ENCODE measurements at regions not wholly inside any gene's neighbourhood (a gene's known extent, or its start where the extent isn't known, plus 50 kb on each side); places are given as distances from the start of the nearest gene placed in this dataset.

- TF ChIP-seq POLR2AphosphoS5 (IDR thresholded peaks at IDR 0.05; ENCODE audit: insufficient read depth, low read depth, low read length) (no peak), JUN (IDR thresholded peaks at IDR 0.05; ENCODE audit: borderline replicate concordance, insufficient read depth, insufficient read length, low read depth) (no peak), CTCF (IDR thresholded peaks at IDR 0.05; ENCODE audit: extremely low read depth in 1 of 2, insufficient read depth in 1 of 2, low read depth in 1 of 2, low read length in 2 of 2) (no peak)
These were observed 79.0 kb upstream of the MEI4 start for GRCh38 chr6:77573843-77574242.

Data from endothelial cell of umbilical vein (primary cell).